Vagina (tissue), 2 donors: ENCODE measurements at regions not wholly inside any gene's neighbourhood (a gene's known extent, or its start where the extent isn't known, plus 50 kb on each side); places are given as distances from the start of the nearest gene placed in this dataset.

ENCODE experiments used
- CTCF ChIP-seq, 3 experiments: fragments of 450-650 bp in 2 of 3; fragments of 200-600 bp in 1 of 3; sonication (generic) in 1 of 3; IDR thresholded peaks; one replicate each; pipeline ENCODE4 v1.5.1; 2017 to 2019; ENCODE audit warnings: antibody characterized with exemption in 3 of 3, mild to moderate bottlenecking in 2 of 3, moderate library complexity in 2 of 3
- POLR2A ChIP-seq, 2 donors: fragments of 450-650 bp; IDR thresholded peaks; one replicate each; pipeline ENCODE4 v1.6.1; 2017; ENCODE audit warnings: antibody characterized with exemption in 2 of 2, mild to moderate bottlenecking in 2 of 2, moderate library complexity in 2 of 2
- POLR2AphosphoS5 ChIP-seq, 2 donors: sonication (generic); formaldehyde crosslinking; IDR thresholded peaks; one replicate each; pipeline ENCODE4 v1.9.0; 2017; ENCODE audit warnings: antibody characterized with exemption in 2 of 2, mild to moderate bottlenecking in 2 of 2, low read depth in 1 of 2; ENCODE audit not compliant: insufficient read depth in 1 of 2

DNA sequence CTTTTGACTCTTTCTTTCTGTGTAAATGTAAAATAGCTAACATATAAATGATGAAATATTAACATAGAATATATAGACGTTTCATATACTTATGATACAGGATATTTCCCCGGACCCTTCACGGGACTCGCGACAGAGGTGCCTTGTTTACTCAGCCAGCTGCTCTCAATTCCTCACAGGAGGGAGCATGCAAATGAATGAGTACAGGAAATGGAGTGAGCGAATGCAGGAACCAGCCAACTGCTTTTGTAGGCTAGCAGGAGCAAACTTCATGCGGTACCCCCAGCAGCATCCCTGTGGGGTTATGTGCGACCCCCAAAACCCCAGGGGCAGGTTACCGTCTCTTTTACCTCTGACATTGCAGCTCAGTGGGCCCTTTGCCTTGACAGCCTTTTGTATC lies 110.3 kb upstream of the PDHA2 start:
- no peak for TF ChIP-seq CTCF (IDR thresholded peaks at IDR 0.05)
- no peak for TF ChIP-seq POLR2AphosphoS5 (IDR thresholded peaks at IDR 0.05; ENCODE audit: insufficient read depth in 1 of 2, low read depth in 1 of 2)
- TF ChIP-seq POLR2A (IDR thresholded peaks at IDR 0.05), result no peak
